ENCODE measurements at regions not wholly inside any gene's neighbourhood (a gene's known extent, or its start where the extent isn't known, plus 50 kb on each side); places are given as distances from the start of the nearest gene placed in this dataset.

- no peak for DNase-seq (ENCODE audit: low read depth)
Observed at GRCh38 chr9:16099732-16100536, 547.1 kb downstream of the CCDC171 start.

- peak; percentile 55 for DNase-seq (ENCODE audit: low read depth)
Observed at GRCh38 chr9:16100537-16101091, 547.8 kb downstream of the CCDC171 start.

- no peak for DNase-seq (ENCODE audit: low read depth)
Observed at GRCh38 chr9:16102154-16102553, 549.3 kb downstream of the CCDC171 start.

- DNase-seq (ENCODE audit: low read depth) = no peak
Observed at GRCh38 chr9:16103620-16104397, 551.0 kb downstream of the CCDC171 start.

- DNase-seq (ENCODE audit: low read depth) = peak; percentile 61
Observed at GRCh38 chr9:16105168-16106020, 552.6 kb downstream of the CCDC171 start.

GRCh38 chr9:16106021-16106571 is 553.3 kb downstream of the CCDC171 start:
- DNase-seq (ENCODE audit: low read depth) = no peak

- DNase-seq (ENCODE audit: low read depth) = no peak
Observed at GRCh38 chr9:16112116-16112515, 559.3 kb downstream of the CCDC171 start.

GRCh38 chr9:16115994-16116393 is 563.2 kb downstream of the CCDC171 start:
- no peak for DNase-seq (ENCODE audit: low read depth)

- DNase-seq (ENCODE audit: low read depth) = no peak
Observed at GRCh38 chr9:16118043-16118442, 565.2 kb downstream of the CCDC171 start.

- no peak for DNase-seq (ENCODE audit: low read depth)
Observed at GRCh38 chr9:16119261-16120230, 566.7 kb downstream of the CCDC171 start.

- no peak for DNase-seq (ENCODE audit: low read depth)
Observed at GRCh38 chr9:16120231-16120641, 567.4 kb downstream of the CCDC171 start.

- DNase-seq (ENCODE audit: low read depth) = no peak
Observed at GRCh38 chr9:16120727-16121126, 567.9 kb downstream of the CCDC171 start.

- no peak for DNase-seq (ENCODE audit: low read depth)
Observed at GRCh38 chr9:16121168-16121567, 568.3 kb downstream of the CCDC171 start.

- DNase-seq (ENCODE audit: low read depth) = no peak
Observed at GRCh38 chr9:16121601-16122286, 568.9 kb downstream of the CCDC171 start.

GRCh38 chr9:16125629-16126028 is 572.8 kb downstream of the CCDC171 start:
- peak; percentile 45 for DNase-seq (ENCODE audit: low read depth)

GRCh38 chr9:16126042-16126441 is 573.2 kb downstream of the CCDC171 start:
- DNase-seq (ENCODE audit: low read depth) = peak; percentile 48

- no peak for DNase-seq (ENCODE audit: low read depth)
Observed at GRCh38 chr9:16128003-16128402, 575.2 kb downstream of the CCDC171 start.

GRCh38 chr9:16131264-16131663 is 578.4 kb downstream of the CCDC171 start:
- DNase-seq (ENCODE audit: low read depth) = no peak

GRCh38 chr9:16132513-16132912 is 579.7 kb downstream of the CCDC171 start:
- no peak for DNase-seq (ENCODE audit: low read depth)

- no peak for DNase-seq (ENCODE audit: low read depth)
Observed at GRCh38 chr9:16133032-16133431, 580.2 kb downstream of the CCDC171 start.
